Central memory CD8-positive, alpha-beta T cell (primary cell): ENCODE measurements at regions not wholly inside any gene's neighbourhood (a gene's known extent, or its start where the extent isn't known, plus 50 kb on each side); places are given as distances from the start of the nearest gene placed in this dataset.

Experiments
- ATAC-seq: fragments of 150-1000 bp; cut with Tn5 transposase; replicated peaks from 2 replicates; pipeline ENCODE4 v1.10.0; 2022; ENCODE audit warnings: mild to moderate bottlenecking, moderate FRiP score, moderate number of reproducible peaks; ENCODE audit not compliant: poor library complexity, severe bottlenecking; ENCODE audit errors: extremely low read depth
- DNase-seq, 2 donors: peaks; one replicate each; pipeline ENCODE4 v3.0.0; 2021; ENCODE audit warnings: low spot score in 2 of 2
- H3K27ac Mint-ChIP-seq: one replicate; pipeline ENCODE4 v1.8.0; 2022; ENCODE audit warnings: low read depth, mild to moderate bottlenecking, moderate library complexity, mixed read lengths
- H3K27me3 Mint-ChIP-seq: one replicate; pipeline ENCODE4 v1.8.0; 2022; ENCODE audit warnings: mixed read lengths
- H3K36me3 Mint-ChIP-seq: one replicate; pipeline ENCODE4 v1.8.0; 2022; ENCODE audit warnings: mild to moderate bottlenecking, moderate library complexity, mixed read lengths; ENCODE audit not compliant: insufficient read depth
- H3K4me1 Mint-ChIP-seq: one replicate; pipeline ENCODE4 v1.8.0; 2022; ENCODE audit warnings: mixed read lengths
- H3K4me3 Mint-ChIP-seq: one replicate; pipeline ENCODE4 v1.8.0; 2022; ENCODE audit warnings: mild to moderate bottlenecking, moderate library complexity, mixed read lengths
- H3K9me3 Mint-ChIP-seq: one replicate; pipeline ENCODE4 v1.8.0; 2022; ENCODE audit warnings: mixed read lengths

DNA sequence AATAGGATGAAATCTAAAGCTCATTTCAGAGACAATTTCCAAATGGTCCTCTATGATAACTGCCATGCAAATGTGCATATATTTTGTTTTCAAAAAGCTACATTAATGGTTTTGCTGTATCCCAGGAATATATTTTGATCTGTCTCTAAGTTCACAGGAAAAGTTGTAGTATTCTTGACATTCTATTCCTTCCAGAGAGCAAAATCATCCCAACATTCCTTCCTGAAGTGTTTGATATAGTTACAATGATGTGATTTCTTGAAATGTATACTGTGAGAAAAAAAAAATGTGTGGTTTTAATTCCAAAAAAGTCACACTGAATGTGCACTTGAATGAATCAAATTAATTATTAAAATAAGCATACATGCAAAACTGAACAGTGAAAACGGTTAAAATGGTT is 996.0 kb upstream of the CITED2 start:
- H3K4me1 Mint-ChIP-seq: no peaks in the 10 kb centered on the region
- no peaks in the 10 kb centered on the region for H3K27me3 Mint-ChIP-seq
- peaks cover 3% of the 10 kb centered on the region for H3K36me3 Mint-ChIP-seq
- no peak for DNase-seq
- ATAC-seq: no peak
- no peak overlapping the region for H3K4me3 Mint-ChIP-seq
- no peak overlapping the region for H3K27ac Mint-ChIP-seq
- no peaks in the 10 kb centered on the region for H3K9me3 Mint-ChIP-seq

DNA sequence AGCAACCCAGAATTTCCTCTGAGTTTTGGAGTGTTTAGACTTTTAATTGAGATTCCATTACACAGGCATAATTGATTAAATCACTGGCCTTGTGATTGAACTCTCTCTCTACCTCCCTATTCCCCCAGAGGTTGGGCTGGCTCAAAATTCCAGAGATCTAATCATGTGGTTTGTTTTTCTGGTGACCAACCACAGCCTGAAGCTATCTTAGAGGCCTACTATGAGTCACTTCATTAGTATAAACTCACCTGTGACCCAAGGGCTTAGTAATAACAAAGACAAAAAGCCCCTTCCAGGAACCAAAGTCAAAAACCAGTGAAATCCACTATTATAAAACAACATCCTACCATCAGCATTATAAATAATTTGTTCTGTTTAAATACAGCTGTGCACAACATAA is 992.5 kb upstream of the CITED2 start:
- Mint-ChIP-seq H3K4me3 (no peak overlapping the region), H3K36me3 (peaks cover 3% of the 10 kb centered on the region), H3K9me3 (no peaks in the 10 kb centered on the region), H3K4me1 (no peaks in the 10 kb centered on the region), H3K27me3 (no peaks in the 10 kb centered on the region), H3K27ac (no peak overlapping the region)
- DNase-seq (no peak), ATAC-seq (no peak)

DNA sequence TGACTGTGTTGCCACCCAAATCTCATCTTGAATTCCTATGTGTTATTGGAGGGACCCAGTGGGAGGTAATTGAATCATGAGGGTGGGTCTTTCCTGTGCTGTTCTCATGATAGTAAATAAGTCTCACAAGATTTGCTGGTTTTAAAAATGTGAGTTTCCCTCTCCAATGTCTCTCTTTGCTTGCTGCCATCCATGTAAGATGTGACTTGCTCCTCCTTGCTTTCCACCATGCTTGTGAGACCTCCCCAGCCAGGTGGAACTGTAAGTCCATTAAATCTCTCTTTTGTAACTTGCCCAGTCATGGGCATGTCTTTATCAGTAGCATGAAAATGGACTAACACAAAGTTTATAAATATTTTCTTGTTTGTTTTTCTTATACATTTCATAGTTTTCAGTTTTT is 990.5 kb upstream of the CITED2 start:
- Mint-ChIP-seq H3K4me1 (no peaks in the 10 kb centered on the region), H3K9me3 (no peaks in the 10 kb centered on the region), H3K36me3 (peaks cover 3% of the 10 kb centered on the region), H3K27ac (no peak overlapping the region), H3K27me3 (no peaks in the 10 kb centered on the region), H3K4me3 (no peak overlapping the region)
- ATAC-seq (no peak), DNase-seq (no peak)

DNA sequence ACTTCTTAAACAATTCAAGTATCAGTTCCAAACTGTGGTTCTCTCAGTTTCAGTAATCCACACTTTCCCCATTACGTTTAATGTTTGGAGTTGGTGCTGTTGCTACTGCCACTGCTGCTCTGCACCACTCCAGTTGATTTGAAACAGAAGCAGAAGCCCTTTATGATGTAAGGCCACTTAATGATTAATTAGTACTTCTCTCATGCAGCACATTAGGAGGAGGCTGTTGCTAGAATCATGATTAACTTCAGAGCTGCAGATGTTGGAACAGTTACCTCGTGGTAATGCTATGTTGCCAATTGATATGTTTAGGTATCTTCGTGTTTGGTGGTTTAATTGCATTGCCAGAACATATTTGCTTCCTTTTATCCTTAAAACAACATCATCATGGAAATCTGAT is 986.2 kb upstream of the CITED2 start:
- Mint-ChIP-seq H3K9me3 (no peaks in the 10 kb centered on the region), H3K36me3 (no peaks in the 10 kb centered on the region), H3K4me1 (no peaks in the 10 kb centered on the region), H3K4me3 (no peak overlapping the region), H3K27me3 (no peaks in the 10 kb centered on the region), H3K27ac (no peak overlapping the region)
- ATAC-seq: no peak
- DNase-seq: no peak

DNA sequence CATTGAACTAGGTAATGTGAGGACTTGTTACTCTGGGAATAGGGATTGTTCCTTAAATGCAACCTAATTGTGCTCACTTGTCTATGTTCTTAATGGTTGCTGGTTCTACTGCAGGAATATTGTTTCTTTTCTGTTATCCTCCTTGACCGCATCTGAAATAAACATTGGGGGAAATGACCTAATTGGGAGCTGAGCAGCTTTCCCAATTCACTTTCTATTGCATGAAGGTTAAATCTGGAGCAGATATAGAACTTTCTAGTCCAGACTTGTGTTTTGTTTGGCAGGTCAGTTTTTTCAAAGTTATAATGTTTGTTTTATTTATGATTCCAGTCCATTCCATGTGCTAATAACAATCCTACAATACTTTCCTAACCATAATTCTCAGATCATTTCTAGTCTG is 981.0 kb upstream of the CITED2 start:
- Mint-ChIP-seq H3K9me3 (no peaks in the 10 kb centered on the region), H3K4me3 (no peak overlapping the region)
- no peak for ATAC-seq

DNA sequence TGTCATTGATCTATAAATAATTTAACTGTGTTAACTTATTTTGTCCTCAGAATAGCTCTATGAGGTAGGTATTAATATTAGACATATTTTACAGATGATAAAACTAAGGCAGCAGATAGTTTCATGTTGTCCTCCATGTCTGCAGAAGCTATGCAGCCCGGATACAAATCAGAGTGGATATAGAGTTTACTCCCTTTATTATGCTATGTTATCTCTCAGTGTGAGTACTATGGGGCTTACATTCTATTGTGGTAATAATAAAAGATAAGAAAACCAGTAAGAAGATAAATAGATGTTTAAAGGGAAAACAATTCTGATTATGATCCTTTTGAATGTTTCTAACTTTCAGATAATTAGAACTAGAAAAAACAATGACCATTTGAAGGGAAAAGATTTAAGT is 979.8 kb upstream of the CITED2 start:
- H3K4me1 Mint-ChIP-seq: no peaks in the 10 kb centered on the region
- no peak overlapping the region for H3K4me3 Mint-ChIP-seq
- ATAC-seq (no peak), DNase-seq (no peak)
- H3K9me3 Mint-ChIP-seq: no peaks in the 10 kb centered on the region
- H3K27me3 Mint-ChIP-seq: no peaks in the 10 kb centered on the region
- no peak overlapping the region for H3K27ac Mint-ChIP-seq
- H3K36me3 Mint-ChIP-seq: no peaks in the 10 kb centered on the region

More for the DNA sequence above, 981.0 kb upstream of the CITED2 start:
- no peaks in the 10 kb centered on the region for H3K4me1 Mint-ChIP-seq
- DNase-seq: no peak
- no peaks in the 10 kb centered on the region for H3K27me3 Mint-ChIP-seq
- H3K27ac Mint-ChIP-seq: no peak overlapping the region
- H3K36me3 Mint-ChIP-seq: no peaks in the 10 kb centered on the region

DNA sequence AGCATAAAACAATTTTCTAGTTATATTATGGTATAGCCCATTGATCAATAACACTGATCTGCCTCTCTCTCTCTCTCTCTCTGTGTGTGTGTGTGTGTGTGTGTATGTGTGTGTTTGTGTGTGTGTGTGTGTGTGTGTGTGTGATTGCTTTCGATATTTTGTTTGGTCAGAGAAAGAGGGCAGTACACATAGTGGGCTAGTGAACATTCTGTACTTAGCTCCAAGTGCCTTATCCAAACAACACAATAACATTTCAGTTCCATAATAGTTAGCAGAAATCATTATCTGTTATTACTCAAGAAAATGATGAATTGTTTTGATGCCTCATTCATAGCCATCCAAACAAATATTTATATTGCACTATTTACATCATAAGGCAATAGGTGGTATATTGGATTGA is 979.1 kb upstream of the CITED2 start:
- no peak for ATAC-seq
- Mint-ChIP-seq H3K36me3 (no peaks in the 10 kb centered on the region), H3K9me3 (no peaks in the 10 kb centered on the region), H3K4me1 (no peaks in the 10 kb centered on the region), H3K27ac (no peak overlapping the region), H3K27me3 (no peaks in the 10 kb centered on the region), H3K4me3 (no peak overlapping the region)
- no peak for DNase-seq

DNA sequence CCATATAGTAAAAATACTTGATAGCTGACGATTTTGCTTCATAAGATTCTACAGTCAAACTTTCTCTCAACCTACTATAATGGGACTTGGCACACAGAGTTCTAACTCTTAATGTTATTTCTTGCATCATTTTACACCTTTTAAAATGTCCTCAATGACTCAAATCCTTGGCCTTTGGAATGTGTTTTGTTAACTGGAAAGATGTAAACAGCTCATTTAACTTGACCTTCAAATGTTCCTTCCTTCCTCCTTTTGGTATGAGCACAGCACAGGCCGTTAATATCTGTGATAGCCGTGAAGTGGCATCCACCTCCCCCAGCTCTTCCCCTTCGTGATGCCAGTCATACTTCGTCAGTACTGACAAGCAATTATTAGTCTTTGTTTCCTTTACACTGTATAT is 972.0 kb upstream of the CITED2 start:
- Mint-ChIP-seq H3K27me3 (peaks cover 21% of the 10 kb centered on the region), H3K4me1 (no peaks in the 10 kb centered on the region), H3K27ac (no peak overlapping the region), H3K4me3 (no peak overlapping the region), H3K9me3 (no peaks in the 10 kb centered on the region), H3K36me3 (no peaks in the 10 kb centered on the region)
- no peak for DNase-seq
- no peak for ATAC-seq

DNA sequence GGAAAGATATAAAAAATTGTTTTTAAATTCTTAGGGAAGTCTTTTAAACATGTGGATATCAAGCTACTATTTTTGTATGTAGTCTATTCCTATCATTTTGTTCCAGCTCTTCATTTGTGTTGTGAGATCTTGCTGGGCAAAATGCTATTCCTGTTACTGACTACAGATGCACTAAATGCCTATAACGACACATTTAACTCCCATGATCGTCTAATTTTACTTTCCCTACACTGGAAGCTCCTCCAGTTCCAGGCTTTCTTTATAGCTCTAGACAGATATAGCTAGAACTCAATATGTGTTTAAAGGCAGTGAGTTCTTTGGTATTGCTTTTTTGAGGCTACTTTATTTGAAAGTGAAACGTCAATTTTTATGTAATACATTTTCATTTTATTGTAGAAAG is 971.5 kb upstream of the CITED2 start:
- no peak overlapping the region for H3K4me3 Mint-ChIP-seq
- peaks cover 26% of the 10 kb centered on the region for H3K27me3 Mint-ChIP-seq
- H3K9me3 Mint-ChIP-seq: no peaks in the 10 kb centered on the region
- ATAC-seq: no peak
- H3K36me3 Mint-ChIP-seq: no peaks in the 10 kb centered on the region
- H3K4me1 Mint-ChIP-seq: no peaks in the 10 kb centered on the region
- no peak for DNase-seq
- H3K27ac Mint-ChIP-seq: no peak overlapping the region

DNA sequence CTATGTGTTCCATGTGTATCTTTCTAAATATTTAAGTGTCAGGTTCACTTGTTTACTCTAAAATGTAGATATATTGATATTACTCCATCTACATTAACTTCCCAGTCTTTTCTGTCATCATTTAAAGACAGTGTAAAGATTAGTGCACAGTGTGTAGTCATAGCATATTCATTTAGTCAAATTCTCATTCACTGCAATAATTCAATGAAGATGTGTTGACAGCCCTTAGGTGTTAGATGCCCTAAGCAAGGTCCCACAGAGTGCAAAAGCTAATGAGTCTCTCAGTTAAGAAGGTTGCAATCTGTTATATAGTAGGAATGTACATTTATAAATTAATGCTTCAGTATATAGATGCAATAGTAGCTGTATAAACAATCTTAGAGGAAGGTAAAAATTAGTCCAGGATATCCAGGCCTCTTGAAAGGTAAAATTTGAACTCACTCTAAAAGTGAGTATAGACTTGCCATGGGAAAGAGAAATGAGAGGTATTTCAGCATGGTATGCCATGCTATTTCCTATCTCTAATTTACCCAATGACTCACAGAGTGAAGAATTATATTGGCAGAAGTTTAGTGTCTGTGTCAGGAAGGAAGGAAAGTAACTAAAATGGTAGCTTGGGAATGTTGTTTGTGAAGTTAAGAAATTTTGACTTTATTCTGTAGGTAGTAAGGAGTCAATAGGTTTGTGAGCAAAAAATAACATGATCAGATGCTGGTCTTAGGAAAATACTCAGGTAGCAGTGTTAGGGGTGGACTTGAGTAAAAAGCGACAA is 969.9 kb upstream of the CITED2 start:
- ATAC-seq: no peak
- Mint-ChIP-seq H3K9me3 (no peaks in the 10 kb centered on the region), H3K36me3 (no peaks in the 10 kb centered on the region), H3K4me3 (no peak overlapping the region), H3K27me3 (peaks cover 33% of the 10 kb centered on the region), H3K27ac (no peak overlapping the region), H3K4me1 (no peaks in the 10 kb centered on the region)
- no peak for DNase-seq

DNA sequence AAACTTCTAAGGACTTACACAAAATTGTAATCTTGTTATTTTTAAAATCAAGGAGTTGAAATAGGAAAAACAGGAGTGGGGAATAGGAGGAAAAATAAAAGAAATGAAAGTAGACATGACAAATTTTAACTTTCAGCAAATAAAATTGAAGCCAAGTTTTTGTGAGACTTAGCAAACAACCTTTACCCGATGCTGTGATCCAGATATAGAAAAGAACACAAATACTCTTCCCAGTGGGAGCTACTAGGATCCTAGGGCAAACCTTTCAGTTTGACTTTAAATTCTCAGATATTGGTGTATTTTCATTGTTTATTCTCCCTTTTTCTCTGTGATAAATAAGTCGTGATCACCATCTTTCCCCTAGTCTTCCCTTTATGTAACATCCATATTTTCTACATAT is 968.7 kb upstream of the CITED2 start:
- peaks cover 45% of the 10 kb centered on the region for H3K27me3 Mint-ChIP-seq
- ATAC-seq (no peak), DNase-seq (no peak)
- no peaks in the 10 kb centered on the region for H3K4me1 Mint-ChIP-seq
- no peaks in the 10 kb centered on the region for H3K36me3 Mint-ChIP-seq
- H3K27ac Mint-ChIP-seq: no peak overlapping the region
- peaks cover 6% of the 10 kb centered on the region for H3K9me3 Mint-ChIP-seq
- H3K4me3 Mint-ChIP-seq: no peak overlapping the region

DNA sequence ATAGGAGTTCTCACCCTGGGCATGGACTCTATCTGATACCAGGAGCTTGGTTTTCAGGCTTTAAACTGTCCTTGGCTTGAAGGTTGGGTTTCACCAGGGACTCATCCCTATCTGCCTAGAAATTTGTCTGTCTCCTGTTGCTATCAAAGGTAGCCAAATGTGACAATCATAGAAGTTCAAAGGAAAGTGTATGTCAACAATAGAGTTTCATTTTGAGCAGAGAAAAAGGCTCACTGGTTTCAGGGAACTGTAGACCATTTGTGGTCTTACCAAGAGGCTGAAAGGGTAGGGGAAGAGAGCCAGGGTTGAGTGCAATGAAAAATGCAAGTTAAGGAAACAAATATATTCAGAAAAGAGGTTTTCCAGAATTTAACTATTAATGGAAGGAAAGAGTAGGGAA is 966.8 kb upstream of the CITED2 start:
- no peak overlapping the region for H3K27ac Mint-ChIP-seq
- DNase-seq (no peak), ATAC-seq (no peak)
- no peaks in the 10 kb centered on the region for H3K36me3 Mint-ChIP-seq
- H3K9me3 Mint-ChIP-seq: peaks cover 6% of the 10 kb centered on the region
- H3K27me3 Mint-ChIP-seq: peaks cover 64% of the 10 kb centered on the region
- no peaks in the 10 kb centered on the region for H3K4me1 Mint-ChIP-seq
- no peak overlapping the region for H3K4me3 Mint-ChIP-seq

DNA sequence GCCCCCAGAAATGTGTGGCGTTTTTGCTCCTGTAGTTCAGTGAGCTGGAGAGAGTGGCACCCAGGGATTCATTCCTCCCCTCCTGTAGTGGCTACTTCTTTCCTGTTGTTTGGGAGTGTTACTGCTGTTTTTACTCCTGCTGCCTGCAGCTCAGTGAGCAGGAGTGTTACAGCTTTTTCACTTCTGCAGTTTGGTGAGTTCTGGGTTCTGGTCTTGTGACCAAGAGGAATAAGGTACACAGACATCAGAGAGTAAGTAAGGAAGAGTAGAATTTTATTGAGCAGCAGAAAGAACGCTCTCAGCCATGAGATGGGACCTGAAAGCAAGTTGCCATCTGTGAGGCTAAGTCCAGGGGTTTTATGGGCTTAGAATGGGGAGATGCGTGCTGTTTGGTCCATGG is 966.3 kb upstream of the CITED2 start:
- ATAC-seq (no peak), DNase-seq (no peak)
- no peak overlapping the region for H3K27ac Mint-ChIP-seq
- no peaks in the 10 kb centered on the region for H3K36me3 Mint-ChIP-seq
- H3K9me3 Mint-ChIP-seq: peaks cover 6% of the 10 kb centered on the region
- H3K4me3 Mint-ChIP-seq: no peak overlapping the region
- H3K27me3 Mint-ChIP-seq: peaks cover 69% of the 10 kb centered on the region
- H3K4me1 Mint-ChIP-seq: no peaks in the 10 kb centered on the region
